Epithelial cell of proximal tubule (primary cell): ENCODE measurements at regions not wholly inside any gene's neighbourhood (a gene's known extent, or its start where the extent isn't known, plus 50 kb on each side); places are given as distances from the start of the nearest gene placed in this dataset.

Experiments
- DNase-seq: peaks from one replicate; pipeline ENCODE4 v3.0.0-alpha.2; 2011; ENCODE audit warnings: low read depth
- H3K4me3 ChIP-seq: 2 replicates; pipeline ENCODE4 v1.5.1; 2011; ENCODE audit warnings: low read depth, mild to moderate bottlenecking, low read length
- TF ChIP-seq, protein P1 (sequence below): conservative IDR thresholded peaks from 2 replicates; pipeline ENCODE4 v1.5.1; 2012; ENCODE audit warnings: low read depth, mild to moderate bottlenecking, low read length

DNA sequence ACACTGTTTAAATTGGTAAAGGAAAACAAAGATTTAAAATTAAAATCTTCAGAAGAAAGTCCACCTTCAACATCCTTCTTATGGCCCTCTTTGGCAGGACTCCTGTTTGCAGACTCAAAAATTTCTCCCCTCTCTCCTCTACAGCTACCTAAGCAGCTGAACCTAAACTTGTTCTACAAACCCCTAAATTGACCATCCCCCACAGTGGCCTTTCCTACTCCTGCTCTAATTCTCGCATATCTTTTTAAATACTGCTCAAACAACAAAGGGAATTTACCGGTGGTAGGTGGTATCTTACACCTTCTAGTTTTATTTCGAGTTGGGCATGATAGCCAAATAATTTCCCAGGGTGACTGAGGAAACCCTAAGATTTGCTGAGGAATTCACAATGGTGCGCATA, 53.5 kb upstream of the PDC start:
- DNase-seq, result no peak
- H3K4me3 ChIP-seq, result no peak overlapping the region
- TF ChIP-seq, protein P1, sequence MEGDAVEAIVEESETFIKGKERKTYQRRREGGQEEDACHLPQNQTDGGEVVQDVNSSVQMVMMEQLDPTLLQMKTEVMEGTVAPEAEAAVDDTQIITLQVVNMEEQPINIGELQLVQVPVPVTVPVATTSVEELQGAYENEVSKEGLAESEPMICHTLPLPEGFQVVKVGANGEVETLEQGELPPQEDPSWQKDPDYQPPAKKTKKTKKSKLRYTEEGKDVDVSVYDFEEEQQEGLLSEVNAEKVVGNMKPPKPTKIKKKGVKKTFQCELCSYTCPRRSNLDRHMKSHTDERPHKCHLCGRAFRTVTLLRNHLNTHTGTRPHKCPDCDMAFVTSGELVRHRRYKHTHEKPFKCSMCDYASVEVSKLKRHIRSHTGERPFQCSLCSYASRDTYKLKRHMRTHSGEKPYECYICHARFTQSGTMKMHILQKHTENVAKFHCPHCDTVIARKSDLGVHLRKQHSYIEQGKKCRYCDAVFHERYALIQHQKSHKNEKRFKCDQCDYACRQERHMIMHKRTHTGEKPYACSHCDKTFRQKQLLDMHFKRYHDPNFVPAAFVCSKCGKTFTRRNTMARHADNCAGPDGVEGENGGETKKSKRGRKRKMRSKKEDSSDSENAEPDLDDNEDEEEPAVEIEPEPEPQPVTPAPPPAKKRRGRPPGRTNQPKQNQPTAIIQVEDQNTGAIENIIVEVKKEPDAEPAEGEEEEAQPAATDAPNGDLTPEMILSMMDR, result no peak

DNA sequence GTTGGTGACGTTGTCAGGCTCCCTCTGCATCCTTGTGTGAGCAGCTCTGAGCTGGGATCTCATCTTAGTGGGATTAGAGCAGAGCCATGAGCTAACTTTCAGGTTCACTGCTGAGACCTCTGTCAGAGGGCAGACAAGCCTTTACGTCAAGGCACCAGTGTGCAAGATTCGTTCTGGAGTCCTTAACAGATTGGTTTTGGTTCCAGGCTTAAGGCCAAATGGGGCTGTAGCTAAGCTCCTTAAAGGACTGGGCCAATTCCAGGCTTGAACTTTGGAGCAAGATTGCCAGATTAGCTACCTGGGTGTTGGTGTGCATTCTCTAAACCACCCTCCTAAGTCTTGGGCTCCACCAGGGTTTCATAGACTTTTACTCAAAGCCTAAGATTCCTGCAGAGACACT, 52.6 kb upstream of the PDC start:
- TF ChIP-seq, protein P1, result no peak
- H3K4me3 ChIP-seq, result no peak overlapping the region
- no peak for DNase-seq

DNA sequence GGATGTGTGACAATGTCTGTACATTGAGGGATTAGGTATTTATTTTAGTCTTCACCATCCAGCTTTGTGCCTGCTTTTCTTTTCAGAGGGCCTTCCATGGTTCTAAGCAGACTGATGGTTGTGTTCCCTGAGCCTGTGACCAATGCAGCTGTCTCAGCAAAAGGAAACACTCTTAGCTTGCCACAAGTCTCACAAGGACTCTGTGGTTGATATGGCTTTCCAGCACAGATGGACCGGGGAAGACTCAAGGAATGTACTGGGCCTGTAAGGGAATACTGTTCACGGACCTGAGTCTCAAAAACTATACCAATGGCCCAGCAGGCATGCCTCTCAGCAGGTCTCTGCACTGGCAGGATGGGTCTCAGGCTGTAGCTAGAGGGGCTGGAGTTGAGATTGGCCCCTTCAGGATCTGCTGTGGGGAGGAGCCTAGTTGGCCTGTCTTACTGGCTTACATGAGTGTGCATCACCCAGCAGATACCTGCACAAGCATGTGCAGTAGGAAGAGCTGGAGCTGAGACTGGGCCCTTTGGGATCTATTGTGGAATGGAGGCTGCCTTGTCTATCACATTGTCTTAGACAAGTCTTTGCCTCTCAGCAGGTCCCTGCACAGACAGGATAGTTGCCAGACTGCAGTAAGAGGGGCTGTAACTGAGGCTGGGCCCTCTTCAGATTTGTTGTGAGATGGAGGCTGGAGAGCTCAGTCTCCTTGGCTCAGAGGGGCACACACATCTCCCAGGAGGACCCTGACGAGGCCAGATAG, 52.0 kb upstream of the PDC start:
- no peak overlapping the region for H3K4me3 ChIP-seq
- no peak for DNase-seq
- TF ChIP-seq, protein P1, result no peak

DNA sequence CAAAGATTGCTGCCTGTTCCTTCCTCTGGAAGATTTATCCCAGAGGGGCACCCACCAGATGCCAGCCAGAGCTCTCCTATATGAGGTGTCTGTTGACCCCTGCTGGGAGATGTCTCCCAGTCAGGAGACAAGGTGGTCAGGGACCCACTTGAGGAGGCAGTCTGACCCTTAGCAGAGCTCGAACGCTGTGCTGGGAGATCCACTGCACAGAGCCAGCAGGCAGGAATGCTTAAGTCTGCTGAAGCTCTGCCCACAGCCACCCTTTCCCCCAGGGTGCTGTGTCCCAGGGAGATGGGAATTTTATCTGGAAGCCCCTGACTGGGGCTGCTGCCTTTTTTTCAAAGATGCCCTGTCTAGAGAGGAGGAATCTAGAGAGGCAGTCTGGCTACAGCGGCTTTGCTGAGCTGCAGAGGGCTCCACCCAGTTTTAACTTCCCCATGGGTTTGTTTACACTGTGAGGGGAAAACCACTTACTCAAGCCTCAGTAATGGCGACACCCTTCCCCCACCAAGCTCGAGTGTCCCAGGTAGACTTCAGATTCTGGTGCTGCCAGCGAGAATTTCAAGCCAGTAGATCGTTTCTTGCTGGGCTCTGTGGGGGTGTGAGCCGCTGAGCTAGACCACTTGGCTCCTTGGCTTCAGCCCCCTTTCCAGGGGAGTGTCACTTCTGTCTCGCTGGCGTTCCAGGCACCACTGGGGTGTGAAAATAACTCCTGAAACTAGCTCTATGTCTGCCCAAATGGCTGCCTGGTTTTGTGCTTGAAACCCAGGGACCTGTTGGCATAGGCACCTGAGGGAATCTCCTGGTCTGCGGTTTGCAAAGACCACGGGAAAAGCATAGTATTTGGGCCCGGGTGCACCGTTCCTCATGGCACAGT, 51.1 kb upstream of the PDC start:
- no peak overlapping the region for H3K4me3 ChIP-seq
- TF ChIP-seq, protein P1, result no peak
- no peak for DNase-seq
